ENCODE measurements at regions not wholly inside any gene's neighbourhood (a gene's known extent, or its start where the extent isn't known, plus 50 kb on each side); places are given as distances from the start of the nearest gene placed in this dataset.

DNA sequence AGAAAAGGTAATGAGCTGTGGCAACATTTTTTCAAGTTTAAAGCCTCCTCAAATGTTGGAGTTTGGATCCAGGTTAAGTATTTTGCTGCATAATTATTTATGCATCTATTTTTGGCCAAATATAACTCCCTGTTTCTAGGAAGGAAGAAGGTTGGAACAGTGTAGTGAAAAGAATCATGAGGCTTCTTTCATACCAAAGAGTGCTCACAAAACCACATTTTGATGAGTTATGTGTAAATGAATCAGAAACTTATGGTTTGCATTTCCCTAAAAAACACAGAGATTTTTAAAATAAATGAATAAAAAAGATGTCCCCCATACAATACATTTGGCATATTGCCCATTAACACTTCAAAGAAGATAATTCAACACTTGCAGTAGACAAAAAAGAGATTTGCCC, 246.9 kb upstream of the PRDM1 start:
- DNase-seq, result no peak

DNA sequence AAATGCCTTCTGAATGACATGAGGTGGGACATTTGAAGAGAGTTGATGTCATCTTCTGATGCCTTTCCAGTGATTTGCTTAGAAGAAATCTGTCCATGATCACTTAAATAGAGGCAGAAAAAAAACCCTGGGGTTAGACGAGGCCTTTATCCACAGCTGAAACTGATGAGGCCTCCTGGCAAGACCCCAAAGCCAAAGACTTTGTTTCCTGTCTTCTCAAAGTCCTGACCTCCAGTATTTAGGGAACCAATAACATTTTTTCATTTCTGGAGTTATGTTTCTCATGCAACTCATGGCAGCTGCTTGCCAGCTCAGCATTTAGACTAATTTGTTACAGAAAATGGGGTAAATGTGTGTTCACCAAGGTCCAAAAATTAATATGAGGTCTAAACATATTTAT, 248.0 kb upstream of the PRDM1 start:
- DNase-seq, result no peak

DNA sequence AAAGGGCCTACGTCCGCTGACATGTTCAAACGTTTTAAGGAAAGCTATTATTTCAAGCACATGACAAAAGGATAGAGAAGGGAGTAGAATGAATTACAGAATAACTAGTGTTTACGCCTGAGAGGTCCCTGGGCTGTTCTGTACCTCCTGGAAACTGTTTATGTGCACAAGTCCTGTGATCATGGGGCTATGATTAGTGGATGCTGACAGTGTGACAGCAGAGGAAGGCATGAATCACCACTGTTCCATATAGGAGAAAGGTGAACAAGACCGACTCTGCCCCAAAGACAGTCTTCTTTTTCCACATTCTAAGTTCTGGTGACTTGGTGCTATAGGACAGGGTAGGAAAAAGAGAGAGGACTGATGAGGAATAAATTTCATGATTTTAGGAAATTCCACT, 249.2 kb upstream of the PRDM1 start:
- DNase-seq, result peak; percentile 10

DNA sequence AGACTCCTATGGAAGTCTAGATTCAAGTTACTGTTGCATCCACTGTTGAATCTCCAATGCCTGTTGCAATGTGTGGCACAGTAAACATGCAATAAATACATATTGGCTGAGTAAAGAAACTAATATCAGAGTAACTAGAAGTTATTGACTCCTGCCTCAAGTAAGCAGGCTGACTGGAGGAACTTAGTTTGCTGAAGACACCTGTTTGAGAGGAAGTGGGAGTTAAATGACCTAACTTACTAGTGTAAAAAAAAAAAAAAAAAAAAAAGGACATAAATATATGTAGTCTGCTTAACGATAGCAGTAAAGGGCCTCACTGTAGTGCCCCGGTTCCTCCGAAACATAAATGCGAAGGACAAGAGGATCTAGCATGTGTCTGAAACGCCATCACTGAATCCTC, 249.8 kb upstream of the PRDM1 start:
- DNase-seq, result no peak

DNA sequence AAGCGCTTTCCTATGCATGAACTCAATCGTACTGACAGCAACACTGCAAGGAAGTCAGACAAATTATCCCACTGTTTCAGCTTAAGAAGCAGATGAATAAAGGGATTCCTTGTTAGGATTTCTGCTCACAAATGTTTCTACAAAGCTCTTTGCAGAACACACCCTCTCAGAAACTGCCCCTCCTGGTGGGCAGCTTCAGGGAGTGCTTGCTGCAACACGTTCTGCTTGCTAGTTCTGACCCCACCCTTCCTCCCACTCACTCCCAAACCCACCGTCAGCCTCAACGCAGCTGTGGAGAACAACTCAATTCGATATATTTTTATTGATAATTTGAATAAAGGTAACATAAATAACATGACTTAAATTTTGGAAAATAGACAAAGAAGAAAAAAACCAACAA, 250.8 kb upstream of the PRDM1 start:
- no peak for DNase-seq

DNA sequence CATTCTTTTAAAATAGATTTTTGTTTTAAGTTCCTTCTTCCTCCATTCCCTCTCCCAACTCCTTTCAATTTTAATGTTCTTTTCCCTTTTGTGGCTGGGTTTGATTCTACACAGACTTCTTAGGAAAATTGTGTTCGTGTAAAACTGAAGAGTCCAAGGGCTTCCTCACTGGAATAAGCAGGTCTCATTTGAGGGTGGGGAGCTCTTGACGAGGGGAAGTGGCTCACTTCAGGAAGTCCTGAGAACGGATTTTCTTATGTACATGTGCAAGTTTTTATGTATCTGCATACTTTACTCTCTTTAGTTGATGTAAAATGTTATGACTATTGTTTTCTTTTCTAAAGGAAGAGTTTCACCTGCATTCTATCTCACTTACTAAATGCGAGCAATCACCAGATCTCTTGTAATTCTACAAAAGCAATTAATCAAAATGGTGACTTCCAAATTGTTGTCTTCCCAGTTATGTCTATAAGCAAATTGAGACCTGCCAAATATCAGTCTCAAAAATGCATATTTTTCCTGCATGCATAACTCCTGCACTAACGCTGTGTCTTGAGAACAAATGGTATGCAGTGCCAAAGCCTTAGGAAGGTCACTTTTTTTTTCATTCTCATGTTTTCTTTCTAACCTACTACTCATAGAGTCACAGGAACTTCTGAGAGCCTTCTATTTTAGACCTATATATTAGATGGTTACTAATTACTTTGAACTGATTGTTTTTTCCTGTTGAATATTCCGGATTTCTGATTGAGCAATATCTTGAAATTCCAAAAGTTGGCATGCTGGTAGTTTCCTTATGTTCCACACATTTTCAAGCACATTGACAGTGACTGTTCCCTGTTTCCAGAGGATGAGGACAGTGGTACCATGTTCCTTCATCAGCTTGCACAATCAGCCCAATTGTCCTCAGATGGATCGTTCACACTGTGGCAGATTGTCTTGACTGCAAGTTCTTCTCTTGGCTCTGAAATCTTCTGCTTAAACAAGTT, 251.9 kb upstream of the PRDM1 start:
- no peak for DNase-seq

DNA sequence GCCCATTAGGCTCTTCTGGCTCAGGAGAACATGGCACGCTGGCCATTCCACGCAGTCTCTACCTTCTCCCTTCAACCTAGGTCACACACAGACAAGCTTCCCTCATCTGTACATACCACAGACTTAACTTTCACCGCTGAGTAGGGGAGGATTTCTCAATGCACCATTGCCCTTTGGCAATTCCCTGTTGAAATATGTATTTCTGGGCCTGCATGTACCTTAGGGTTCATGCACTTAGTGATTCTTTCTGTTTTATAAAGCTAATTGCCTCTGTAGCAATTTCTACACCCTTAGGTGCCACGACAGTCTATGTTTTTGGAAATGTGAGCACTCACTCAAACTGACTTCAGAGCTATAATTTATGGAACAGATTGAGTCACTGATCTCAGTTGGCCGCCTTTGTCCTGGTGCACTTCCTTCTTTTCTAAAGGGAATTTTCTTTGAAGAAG, 253.8 kb upstream of the PRDM1 start:
- DNase-seq, result no peak

DNA sequence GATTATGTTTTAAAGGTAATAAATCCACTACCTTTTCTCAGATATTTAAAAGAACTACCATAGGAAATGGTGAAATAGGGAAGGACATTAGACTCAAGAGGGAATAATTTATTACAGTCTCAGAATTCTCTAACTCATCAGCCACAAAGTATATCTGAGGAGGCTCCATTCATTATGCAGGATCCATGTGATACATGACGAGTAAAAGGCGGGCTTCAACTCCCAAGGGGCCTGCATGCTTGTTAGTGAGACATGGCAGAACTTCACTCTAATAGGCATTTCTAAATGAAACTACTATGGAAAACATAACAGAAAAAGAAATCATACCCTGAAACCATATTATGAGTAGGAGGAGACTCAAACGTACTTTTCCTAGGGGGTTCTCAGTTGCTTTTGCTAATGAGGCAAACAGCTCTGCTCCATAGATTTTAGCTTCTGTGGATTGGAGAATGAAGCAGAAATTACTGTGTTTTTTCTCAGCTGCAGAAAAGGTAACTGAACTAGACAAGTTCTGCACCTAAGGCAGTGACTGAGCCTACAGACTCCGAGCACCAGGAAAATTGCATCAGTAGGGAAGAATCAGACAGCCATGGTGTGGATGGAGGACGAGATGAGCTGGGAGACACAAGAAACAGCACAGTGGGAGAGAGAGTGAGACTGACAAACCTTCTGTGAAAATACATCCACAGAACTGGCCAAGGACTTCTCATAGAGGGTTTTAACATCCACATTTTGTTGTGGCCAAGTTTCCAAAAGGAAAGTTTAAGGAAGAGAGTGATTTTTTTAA, 254.6 kb upstream of the PRDM1 start:
- DNase-seq, result no peak

DNA sequence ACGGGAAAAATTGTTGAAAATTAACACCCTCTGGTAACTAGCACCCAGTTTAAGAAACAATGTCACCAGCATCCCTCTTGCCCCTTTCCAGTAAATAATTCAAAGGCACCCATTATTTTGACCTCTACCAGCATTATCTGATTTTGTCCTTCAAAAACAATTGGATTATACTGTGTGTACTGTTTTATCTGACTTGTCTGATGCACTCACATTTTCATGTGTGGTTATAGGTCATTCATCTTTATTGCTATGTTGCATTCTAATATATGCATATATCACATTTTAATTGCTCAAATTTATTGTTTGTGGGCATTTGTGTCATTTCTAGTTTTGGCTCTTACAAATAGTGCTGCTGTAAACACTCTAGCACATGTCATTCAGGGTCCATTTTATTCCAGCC, 260.9 kb upstream of the PRDM1 start:
- no peak for DNase-seq

DNA sequence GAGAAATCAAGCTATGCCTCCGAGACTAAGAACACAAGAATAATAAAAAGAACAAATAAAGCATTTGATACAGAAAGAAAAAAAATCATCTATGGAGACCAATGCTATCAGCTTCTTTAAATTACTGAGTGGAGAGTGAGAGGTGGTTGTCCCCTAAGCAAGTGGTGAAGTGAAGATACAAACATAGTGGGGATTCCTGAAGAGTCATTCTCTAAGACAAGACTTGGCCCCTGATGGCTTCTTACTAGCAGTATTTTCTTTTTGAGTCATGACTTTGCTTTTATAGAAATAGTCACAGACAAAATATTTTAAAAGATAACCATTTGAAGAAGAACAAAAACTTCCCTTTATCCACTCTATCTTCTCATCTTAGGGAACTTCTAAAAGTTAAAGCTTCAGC, 261.4 kb upstream of the PRDM1 start:
- DNase-seq, result peak; percentile 9

DNA sequence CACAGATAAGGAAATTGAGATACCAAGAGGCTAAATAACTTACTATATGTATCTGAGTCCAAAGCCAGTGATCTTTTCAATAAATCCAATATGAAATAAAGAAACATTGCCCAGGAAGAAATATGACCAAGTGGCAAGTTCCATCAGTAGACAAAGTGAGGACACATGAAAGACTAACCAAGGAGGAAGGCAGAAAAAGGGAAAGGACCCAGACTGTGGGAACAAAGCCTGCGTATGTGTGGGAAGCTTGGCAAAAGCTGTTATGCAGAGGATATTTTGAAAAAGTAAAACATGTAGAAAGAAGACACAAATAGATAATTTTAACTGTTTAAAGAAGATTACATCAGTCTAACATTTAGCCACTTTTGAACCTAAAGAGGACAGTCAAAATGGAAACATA, 264.4 kb upstream of the PRDM1 start:
- no peak for DNase-seq

DNA sequence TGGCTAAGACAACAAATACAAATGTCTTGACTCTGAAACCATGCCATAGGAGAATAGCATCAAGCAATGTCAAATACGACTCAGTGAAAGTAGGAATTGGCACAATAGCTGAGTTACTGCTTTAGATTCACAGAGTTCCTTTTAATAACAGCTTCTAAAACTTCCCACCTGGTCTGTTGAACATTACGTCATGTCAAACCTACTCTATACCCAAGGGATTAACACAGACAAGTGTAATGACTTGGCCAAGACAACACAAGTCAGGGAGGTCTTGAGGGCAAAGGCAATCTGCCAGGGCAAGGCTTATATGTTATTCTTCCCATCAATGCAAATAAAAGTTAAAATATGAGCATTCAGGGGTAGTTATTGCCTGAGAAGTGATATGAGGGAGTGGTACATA, 265.1 kb upstream of the PRDM1 start:
- no peak for DNase-seq

DNA sequence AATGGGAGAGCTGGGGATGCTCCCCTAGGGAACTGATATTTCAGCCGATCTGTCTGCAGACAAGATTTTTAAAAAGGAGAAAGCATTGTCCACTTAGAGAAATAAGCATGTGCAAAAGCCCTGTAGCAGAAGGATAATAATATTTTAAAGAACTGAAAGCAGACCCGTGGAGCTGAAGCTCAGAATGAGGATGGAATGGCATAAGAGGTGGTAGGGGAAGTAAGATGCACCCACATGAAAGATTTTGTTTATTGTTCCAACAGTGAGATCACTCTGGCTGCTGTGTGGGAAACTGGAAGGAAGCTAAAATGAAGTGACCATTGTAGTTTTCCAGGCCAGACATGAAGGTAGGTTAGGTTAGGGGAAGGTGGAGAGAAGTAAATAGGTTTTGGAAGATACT, 266.4 kb upstream of the PRDM1 start:
- no peak for DNase-seq

DNA sequence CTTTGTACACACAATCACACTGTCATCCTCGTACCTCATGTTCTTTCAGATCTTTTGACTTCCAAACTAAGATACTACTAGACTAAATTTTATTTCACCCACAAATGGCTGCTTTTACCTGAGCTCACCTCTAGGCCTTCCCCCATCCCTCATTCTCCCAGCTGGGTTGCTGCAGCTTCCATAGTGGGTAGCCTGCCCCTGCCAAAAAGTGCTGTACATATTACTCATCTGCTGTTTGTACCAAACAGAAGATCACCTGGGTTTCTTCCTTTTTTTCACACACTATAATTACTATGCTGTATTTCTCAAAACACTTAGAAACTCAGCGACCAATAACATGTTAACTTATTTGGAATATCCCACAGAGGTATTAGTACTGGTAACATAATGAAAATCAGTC, 267.6 kb upstream of the PRDM1 start:
- no peak for DNase-seq

DNA sequence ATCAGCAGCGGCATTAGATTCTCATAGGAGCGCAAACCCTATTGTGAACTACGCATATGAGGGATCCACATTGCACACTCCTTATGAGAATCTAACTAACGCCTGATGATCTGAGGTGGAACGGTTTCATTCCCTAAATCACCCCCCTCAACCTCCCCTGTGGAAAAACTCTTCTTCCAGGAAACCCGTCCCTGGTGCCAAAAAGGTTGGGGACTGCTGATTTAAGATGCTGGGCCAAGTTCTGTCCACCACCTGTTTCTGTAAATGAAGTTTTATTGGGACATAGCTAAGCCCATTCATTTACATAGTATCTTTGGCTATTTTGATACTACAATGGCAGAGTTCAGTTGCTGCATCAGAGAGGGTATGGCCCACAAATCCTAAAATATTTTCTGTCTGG, 268.2 kb upstream of the PRDM1 start:
- no peak for DNase-seq

DNA sequence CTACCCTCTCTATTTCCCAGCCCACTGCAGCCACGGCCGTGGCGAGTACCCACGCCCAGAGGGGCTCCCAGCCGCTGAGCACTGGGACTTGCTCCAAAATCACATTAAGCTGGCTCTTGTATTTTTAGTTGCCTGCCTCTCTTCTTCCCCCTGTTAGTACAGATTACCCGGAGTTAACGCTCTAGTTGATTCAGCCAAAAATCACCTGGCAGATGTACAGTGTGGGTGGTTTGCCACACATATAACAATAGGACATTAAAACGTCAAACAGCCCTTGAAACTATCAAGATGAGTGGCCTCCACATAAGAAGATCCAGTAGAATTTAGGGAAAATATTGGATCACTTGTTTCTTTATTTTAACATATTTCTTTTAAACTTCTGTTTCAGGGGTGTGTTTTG, 268.8 kb upstream of the PRDM1 start:
- DNase-seq, result no peak

DNA sequence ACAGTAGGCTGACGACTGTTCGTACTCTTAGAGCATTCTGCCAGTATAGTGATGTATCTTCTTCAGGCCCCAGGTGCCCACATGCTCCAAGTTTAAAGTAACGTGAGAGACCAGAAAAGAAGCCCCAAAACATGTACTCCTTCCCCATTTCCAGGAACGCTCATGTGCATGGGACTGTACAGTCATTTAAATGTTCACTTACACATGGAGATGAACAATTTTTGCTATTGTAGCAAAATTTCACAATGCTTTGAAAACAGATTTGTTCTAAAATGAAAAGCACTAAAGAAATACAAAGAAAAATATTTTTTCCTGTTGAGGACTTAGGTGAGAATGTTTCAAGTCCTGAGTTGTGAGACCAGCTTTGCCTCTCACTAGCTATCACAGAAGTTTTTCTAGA, 269.3 kb upstream of the PRDM1 start:
- no peak for DNase-seq

DNA sequence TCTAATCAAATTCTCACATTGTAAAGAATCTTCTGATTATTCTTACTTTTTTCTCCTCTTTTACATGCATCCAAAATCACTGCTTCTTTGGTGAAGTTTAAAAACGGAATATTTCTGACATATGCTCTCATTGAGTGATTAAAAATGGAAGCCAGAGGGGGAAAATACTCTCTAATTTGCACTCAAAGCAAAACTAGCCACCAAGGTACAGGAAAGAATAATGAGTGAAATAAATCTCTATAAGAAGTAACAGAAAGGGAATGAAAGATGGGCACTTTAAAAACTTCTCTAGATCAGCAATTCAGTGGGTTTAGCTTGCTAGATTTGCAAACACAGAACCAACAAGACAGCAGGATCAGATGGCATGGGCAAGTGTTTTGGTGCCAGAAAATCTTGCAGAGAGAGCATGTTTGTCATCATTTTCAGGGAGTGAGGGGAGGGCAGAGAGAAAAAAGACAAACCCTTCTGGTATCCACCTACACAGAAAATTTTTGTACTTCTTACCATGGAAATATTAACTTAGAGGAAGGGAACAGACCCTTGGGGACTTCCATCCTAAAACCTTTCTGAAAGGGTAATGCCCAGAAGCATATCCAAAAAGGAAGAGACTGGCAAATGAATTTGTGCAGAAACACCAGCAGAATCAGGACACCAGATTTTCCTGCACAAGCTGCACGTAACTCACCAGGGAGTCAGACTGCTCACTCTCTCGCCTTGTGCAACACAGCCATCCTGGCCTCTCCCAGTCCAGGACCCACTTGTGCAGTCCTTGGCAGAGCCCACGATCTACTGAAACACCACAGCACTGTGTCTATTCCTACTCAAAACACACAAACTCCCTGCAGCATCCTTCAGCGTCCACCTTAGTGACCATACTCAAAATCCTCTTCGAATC, 270.2 kb upstream of the PRDM1 start:
- no peak for DNase-seq

DNA sequence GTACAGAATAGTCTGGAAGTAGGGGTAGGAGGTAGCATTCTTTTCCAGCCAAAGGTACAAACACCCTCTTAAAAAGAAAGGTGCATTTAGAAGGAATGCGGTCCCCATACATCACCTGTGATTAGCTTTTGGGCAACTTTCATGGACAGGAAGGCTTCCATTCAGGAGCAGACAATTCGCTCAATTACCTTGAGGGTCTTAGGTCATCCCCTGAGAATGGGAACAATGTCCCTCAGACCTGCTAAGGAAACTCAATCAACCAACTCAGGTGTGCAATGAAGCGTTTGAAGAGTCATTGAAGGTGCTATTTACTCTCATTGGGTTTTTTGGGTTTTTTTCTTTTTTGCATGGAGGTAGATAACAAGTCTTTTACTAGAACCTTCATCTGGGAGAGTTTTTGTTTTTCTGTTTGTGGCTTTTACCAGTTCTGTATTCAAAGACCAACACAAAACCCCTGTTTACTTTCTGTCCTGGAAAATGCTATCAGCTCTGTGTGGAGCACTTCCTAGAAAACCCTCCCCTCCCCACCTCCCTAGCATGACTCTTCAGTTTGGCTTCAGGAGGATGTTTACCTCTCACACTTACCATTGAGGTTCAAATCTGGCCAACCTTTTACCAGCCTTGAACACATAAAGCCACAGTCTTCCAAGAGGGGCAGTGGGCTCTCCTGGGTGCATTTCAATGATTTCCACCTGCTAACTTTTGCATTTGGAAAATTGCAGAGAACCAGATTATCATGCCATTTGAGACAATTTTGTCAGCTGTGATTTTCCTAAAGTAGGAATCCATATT, 271.2 kb upstream of the PRDM1 start:
- no peak for DNase-seq

DNA sequence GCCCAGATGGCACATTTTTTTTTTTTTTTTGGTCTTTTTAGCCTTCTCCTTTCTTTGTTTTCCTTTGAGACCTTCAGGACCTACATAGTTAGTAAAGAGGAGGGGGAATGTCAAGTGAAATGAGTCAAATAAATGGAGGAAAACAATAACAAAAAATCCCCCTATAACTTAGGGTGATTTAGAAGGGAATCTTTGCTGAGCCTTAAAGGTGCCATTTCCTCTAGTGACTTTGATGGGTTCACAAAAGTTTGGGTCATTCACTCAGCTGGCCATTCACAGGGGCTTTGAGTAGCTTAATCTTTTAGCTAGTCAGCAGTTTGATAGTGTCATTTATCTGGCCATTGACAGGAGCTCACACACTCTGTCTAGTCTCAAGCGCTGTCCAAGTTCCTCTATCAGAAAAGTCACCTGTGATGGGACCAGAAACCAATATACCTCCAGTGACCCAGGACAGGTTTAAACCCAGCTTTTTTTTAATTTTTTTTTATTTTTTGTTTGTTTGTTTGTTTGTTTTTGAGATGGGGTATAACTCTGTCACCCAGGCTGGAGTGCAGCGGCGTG, 275.1 kb upstream of the PRDM1 start:
- DNase-seq, result no peak

DNA sequence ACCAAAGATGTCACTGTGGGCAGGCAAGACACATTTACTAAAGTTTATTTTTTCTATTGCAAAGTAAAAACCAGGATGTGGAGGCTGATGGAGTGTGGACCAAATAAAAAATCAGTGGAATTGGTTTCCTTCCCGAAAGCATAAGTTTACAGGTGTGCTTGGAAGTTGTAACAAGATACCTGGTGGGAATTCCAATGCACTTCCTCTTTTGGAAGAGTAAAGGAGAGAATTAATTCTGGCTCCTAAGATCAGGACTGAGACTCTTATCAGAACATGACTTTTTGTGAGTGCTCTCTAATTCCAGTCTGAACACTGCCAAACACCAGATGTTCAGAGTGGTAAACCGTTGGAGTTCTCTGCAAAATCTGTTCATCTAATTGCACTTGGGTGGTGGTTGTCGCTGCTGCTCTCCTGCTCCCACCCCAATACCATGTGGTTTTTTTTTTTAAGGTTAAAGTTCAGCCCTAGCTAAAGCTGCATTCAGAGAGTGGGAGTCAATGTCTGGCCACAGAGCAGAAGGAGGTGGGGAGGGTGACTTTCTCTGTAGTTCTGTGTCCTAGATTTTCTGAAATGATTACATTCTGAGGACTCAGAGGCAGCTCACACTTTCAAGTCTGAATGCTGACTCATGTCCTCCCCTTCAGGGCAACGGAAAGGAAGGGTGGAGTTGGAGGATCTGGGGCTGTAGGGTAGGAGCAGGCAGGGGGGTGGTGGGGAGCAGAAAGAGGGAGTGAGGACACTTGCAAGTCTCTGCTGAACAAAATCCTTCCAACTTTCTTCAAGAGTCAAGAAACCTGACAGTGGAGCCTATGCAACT, 275.8 kb upstream of the PRDM1 start:
- peak; percentile 11 for DNase-seq
